ENCODE measurements at regions not wholly inside any gene's neighbourhood (a gene's known extent, or its start where the extent isn't known, plus 50 kb on each side); places are given as distances from the start of the nearest gene placed in this dataset.

GRCh38 chr18:29351171-29351570 is 1174.2 kb upstream of the CDH2 start:
- intact Hi-C loops (cut with DNase I, micrococcal nuclease), result no loop called here
- DNase-seq (no peak), ATAC-seq (no peak)

DNA sequence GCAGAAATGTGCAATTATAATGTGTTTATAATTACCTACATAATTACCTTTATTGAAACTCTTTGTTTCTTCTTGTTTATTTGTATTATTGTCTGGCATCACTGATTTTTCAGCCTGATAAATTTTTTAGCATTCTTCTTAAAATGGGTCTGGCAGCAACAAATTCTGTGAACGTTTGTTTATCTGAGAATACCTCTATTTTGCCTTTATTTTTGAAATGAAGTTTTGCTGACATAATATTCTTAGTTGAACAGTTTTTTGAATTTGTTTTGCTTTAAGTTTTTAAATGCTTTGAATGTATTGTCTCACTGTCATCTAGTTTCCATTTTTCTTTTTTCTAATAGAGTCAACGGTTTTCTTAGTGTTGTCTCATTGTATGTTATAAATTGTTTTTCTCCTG is 1152.0 kb upstream of the CDH2 start:
- ATAC-seq (no peak), DNase-seq (no peak)
- intact Hi-C loops (cut with DNase I, micrococcal nuclease), result no loop called here

- intact Hi-C loops (cut with DNase I, micrococcal nuclease), result no loop called here
- no peak for ATAC-seq
- no peak for DNase-seq
These were observed 1149.3 kb upstream of the CDH2 start for GRCh38 chr18:29326214-29326613.

GRCh38 chr18:29321561-29321960 is 1144.6 kb upstream of the CDH2 start:
- DNase-seq (no peak), ATAC-seq (no peak)
- intact Hi-C loops (cut with DNase I, micrococcal nuclease), result no loop called here

DNA sequence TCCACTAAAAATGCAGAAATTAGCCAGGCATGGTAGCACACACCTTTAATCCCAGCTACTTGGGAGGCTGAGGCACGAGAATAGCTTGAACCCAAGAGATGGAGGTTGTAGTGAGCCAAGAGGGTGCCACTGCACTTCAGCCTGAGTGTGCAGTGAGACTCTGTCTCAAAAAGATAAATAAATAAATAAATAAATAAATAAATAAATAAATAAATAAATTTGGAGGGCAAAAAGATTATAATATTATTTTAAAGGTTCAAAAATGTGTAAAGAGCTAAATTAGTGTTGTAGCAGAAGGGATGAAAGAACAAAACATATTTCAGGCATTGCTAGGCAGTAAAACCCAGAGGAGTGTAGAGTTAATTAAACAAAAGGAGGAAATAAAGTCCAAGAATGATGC is 1136.4 kb upstream of the CDH2 start:
- DNase-seq (no peak), ATAC-seq (no peak)
- intact Hi-C loops (cut with DNase I, micrococcal nuclease), result no loop called here

DNA sequence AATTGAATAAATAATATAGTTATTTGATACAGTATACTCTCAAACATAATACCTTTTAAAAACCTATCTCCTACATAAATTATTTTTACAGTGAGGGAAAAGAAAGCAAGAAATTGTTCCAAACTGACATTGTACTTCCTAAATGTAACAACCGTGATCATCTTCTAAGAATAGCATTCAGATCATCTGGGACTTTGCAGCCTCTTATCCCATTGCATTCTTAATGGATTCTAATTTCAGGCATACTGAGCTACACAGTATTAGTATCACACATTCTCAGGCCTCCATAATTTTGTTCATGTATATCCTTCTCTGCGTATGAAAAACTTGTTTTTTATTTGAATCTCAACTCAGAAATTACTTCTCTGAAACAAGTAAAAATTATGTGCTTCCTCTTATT is 1134.7 kb upstream of the CDH2 start:
- ATAC-seq, result no peak
- intact Hi-C loops (cut with DNase I, micrococcal nuclease), result no loop called here
- DNase-seq, result no peak

DNA sequence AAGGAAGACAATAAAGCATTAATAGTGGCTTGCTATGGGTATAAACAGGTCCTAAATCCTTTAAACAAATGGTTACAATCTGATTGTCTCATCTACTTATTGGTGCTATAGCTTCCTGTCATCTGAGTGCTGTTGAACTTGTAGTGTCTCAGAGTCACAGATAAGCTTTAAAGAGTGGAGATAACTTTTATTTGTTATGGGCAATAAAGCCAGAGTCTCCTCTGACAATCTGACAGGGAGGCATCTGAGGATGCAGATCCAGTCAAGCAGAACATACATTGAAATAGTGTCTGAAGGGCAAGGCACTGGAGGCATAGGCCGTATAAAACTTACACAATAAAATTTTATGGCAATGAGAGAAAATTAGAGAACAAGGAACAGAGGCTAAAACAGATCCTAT is 1132.4 kb upstream of the CDH2 start:
- DNase-seq (no peak), ATAC-seq (peak; percentile 17)
- intact Hi-C loops (cut with DNase I, micrococcal nuclease), result no loop called here

DNA sequence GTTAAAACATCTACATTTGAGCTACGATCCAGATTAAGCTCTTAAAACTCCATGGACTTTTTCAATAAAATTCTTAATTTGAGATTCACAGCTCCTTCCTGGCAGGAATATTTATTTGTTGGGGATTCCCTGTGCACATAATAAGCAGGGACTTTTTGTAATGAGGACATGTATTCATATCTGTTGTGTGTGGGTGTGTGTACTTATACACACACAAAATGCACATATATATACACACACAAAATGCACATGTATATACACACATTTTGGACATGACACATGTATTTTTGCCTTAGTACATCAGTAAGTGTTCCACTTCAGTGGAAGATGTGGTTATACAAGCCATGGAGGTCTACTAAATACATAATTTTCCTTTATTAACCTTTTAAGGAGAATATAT is 1131.1 kb upstream of the CDH2 start:
- no peak for ATAC-seq
- no peak for DNase-seq
- intact Hi-C loops (cut with DNase I, micrococcal nuclease), result no loop called here

DNA sequence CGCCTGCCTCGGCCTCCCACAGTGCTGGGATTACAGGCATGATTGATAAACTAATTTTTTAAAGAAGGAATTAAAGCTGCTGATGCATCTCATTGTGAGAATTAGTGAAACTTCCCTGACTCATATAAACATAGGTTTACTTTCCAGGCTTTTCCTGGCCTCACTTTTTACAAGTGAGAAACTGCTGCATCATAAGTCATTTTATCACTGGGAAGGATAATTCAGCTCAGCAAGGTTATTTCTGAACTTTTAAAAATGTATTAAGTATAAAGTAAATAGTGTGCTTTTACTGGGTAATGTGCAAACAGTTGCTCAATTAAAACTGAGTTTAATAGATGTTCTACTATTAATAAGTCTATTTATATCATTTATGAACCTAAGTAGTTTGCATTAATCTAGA is 1130.3 kb upstream of the CDH2 start:
- intact Hi-C loops (cut with DNase I, micrococcal nuclease), result no loop called here
- ATAC-seq, result no peak
- no peak for DNase-seq

DNA sequence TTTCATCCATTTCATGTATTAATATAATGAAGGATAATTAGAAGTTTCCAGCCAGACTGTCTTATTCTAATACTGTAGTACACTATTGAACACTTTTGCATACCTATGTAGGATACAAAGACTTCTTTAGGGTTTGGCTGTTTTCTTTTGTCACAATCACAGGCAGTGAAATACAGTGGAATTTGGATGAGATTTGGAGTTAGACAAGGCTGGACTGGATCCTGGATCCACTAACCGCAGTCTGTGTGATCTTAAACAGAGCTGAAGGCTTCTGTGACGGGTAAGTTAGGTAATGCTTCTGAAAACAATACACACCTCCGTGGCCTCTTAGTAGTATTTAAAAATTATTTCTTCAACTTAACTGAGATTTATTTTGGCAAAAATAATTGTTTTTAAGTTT is 1128.6 kb upstream of the CDH2 start:
- intact Hi-C loops (cut with DNase I, micrococcal nuclease), result no loop called here
- ATAC-seq, result no peak
- no peak for DNase-seq

DNA sequence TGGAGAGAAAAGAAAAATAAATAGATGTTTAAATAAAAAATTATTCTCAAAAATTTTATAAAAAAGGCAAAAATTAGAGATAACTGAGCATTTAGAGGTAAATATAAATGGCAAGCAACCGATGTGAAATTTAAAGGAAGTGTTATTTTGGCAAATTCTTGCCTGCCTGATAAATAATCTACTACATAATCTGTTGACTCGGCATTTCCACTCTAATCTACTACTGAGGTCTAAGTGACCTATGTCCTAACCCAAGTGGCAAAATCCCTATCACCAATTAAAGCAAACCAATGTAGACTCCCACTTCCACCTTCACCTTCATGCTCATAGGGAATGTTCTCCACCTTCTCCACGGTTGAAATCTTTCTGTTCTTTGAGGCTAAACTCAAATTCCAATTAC is 1124.1 kb upstream of the CDH2 start:
- DNase-seq, result no peak
- intact Hi-C loops (cut with DNase I, micrococcal nuclease), result no loop called here
- no peak for ATAC-seq

- ATAC-seq (no peak), DNase-seq (no peak)
- intact Hi-C loops (cut with DNase I, micrococcal nuclease), result no loop called here
These were observed 1108.5 kb upstream of the CDH2 start for GRCh38 chr18:29285471-29285870.

GRCh38 chr18:29271501-29271900 is 1094.6 kb upstream of the CDH2 start:
- intact Hi-C loops (cut with DNase I, micrococcal nuclease), result no loop called here
- ATAC-seq, result no peak
- no peak for DNase-seq

DNA sequence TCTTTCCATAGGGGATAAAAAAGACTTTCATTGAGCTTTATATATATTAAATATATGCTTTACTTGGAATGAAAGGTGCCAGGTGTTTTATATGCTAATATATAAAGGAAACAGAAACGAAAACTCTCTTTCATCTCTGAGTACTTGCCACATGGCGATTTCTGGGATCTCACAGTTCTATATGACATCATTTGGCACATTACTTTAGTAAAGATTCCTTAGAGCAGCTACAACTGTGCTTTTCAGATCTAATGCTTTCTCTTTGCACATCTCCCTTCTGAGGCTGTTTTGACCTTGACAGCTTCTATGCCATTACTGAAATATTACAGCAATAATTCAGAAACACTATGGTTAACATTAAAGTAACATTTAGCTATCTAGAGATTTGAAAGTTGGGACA is 1082.9 kb upstream of the CDH2 start:
- DNase-seq (no peak), ATAC-seq (no peak)
- intact Hi-C loops (cut with DNase I, micrococcal nuclease), result no loop called here

GRCh38 chr18:29254123-29254522 is 1077.2 kb upstream of the CDH2 start:
- ATAC-seq, result no peak
- intact Hi-C loops (cut with DNase I, micrococcal nuclease), result no loop called here
- DNase-seq, result no peak

DNA sequence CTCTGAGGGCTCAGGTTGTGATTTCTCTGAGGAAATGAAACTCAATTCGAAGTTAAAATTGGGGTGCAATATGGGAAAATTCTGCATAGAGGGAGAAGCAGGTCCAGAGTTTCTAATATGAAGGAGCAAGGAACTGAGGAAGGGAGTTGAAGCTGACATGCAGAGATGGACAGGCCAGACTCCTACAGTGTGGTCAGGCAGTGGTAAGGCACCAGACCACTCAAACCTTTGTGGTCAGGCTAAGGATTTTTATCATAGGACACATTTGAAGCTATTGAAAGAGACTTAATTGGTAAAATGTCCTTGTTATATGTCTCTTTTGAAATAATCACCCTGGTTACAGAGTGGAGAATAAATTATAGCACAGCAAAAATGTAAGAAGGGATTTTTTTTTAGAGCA is 1074.8 kb upstream of the CDH2 start:
- intact Hi-C loops (cut with DNase I, micrococcal nuclease), result no loop called here
- ATAC-seq (no peak), DNase-seq (no peak)

DNA sequence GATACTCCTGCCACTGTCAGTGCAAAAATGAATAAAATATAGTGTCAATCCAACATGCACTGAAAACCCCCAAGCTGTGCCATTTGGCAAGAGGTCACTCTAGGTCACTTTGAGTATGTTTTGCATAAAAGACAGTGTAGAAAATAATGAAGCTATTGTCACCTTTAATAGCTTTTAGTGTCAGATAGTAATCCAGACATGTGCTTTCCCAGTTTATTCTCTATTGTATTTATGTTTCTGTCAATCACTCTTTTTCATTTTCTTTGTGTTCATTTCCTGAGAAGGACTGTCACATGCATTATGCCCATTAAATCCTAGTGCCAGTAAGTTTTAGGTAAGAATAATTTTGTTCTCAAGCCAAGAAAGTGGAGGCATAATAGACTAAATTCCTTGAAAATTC is 1073.9 kb upstream of the CDH2 start:
- no peak for DNase-seq
- intact Hi-C loops (cut with DNase I, micrococcal nuclease), result no loop called here
- ATAC-seq, result no peak

DNA sequence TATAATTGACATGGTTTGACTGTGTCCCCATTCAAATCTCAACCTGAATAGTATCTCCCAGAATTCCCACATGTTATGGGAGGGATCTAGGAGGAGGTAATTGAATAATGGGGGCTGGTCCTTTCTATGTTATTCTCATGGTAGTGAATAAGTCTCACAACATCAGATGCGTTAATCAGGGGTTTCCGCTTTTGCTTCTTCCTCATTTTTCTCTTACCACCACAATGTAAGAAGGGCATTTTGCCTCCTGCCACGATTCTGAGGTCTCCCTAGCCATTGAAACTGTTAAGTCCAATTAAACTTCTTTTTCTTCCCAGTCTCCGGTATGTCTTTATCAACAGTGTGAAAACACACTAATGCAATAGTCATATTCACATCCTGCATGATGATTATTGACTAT is 1073.3 kb upstream of the CDH2 start:
- DNase-seq, result no peak
- intact Hi-C loops (cut with DNase I, micrococcal nuclease), result no loop called here
- no peak for ATAC-seq

GRCh38 chr18:29248805-29249204 is 1071.9 kb upstream of the CDH2 start:
- intact Hi-C loops (cut with DNase I, micrococcal nuclease), result no loop called here
- ATAC-seq (no peak), DNase-seq (no peak)

DNA sequence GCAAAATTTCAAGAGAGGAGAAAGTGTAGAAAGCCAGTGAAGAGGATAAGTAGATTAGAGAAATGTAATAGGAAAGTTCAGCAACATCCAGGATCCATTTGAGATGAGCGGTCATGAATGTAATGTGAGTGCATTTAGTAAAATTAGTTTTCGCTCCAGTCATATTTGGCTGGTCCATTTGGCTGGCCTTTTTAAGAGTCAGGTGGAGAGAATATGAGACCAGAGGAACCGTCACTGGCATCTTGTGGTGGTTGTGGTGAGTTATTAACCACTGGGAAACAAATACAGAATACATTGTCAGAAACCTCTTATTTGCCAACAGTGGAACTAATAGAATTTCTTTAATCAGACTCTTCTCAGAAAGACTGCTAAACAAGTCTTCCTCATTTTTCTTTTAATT is 1064.3 kb upstream of the CDH2 start:
- ATAC-seq (no peak), DNase-seq (no peak)
- intact Hi-C loops (cut with DNase I, micrococcal nuclease), result no loop called here

GRCh38 chr18:29234751-29235150 is 1057.8 kb upstream of the CDH2 start:
- intact Hi-C loops (cut with DNase I, micrococcal nuclease), result no loop called here
- ATAC-seq, result no peak
- DNase-seq, result no peak

DNA sequence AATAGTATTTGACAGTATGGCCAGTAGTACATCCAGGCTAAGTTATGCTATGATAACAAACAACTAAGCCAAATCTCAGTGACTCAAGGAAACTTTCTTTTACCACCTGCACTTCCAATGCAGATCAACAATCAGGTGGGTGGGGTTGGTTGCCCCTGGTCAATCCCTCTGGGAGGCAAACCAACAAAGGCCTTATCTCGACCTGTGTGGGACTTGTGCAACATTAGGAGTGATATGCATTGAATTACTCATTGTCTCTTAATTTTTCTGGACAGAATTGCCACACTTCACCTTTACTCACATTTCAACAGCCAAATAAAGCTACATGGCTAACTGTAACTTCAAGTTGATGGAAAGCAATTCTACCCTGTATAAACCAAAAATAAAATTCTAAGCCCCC is 1049.3 kb upstream of the CDH2 start:
- intact Hi-C loops (cut with DNase I, micrococcal nuclease), result no loop called here
- ATAC-seq (no peak), DNase-seq (no peak)

Data from left colon (tissue), 2 donors.